ENCODE measurements at regions not wholly inside any gene's neighbourhood (a gene's known extent, or its start where the extent isn't known, plus 50 kb on each side); places are given as distances from the start of the nearest gene placed in this dataset.

DNA sequence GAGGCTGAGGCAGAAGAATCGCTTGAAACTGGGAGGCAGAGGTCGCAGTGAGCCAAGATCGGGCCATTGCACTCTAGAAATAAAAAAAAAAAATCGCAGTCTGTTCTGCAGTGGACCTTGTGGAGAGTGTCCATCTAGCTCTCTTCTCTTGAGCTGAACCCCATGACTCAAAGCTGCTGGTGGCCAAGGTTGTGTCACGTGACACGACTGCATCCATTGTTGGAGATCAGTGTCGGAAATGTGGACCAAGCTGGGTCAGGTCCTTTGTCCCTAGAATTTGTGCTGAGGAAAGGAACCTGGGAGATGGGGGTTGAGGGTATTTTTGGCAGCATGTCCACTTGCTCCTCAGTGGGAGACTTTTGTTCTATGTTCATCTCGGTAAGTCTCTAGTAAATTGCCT is 564.8 kb upstream of the CDH4 start:
- Histone ChIP-seq H3K27me3 (ENCODE audit: control insufficient read depth, insufficient read depth, low read length) (no peaks in the 10 kb centered on the region), H3K4me3 (ENCODE audit: low read depth, low read length) (no peak overlapping the region), H3K36me3 (ENCODE audit: control insufficient read depth, insufficient read depth, low read length) (no peaks in the 10 kb centered on the region)
- DNase-seq (ENCODE audit: low read depth): no peak
- CTCF ChIA-PET: no interaction called here
- POLR2A ChIA-PET: no interaction called here
- TF ChIP-seq CTCF (IDR thresholded peaks at IDR 0.05; ENCODE audit: insufficient read depth, low read depth, low read length): no peak

DNA sequence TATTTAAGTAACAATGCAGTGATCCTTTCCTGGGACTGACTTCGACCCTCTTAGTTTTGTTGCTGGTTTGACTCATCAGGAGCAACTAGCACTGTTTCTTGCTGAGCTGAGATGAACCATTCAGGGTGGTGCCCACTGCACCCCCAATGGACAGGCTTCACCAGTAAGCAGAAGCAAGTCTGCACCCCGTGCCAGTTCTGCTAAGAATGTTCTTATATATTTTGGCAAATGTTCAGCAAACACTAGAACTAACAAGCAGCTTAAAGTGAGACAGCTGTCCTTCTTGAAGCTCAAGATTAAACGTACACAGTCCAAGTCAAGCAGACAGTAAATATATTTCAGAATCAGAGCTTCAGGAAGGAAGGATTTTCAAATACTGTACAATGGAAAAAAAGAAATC is 561.3 kb upstream of the CDH4 start:
- Histone ChIP-seq H3K4me3 (ENCODE audit: low read depth, low read length) (no peak overlapping the region), H3K36me3 (ENCODE audit: control insufficient read depth, insufficient read depth, low read length) (no peaks in the 10 kb centered on the region), H3K27me3 (ENCODE audit: control insufficient read depth, insufficient read depth, low read length) (no peaks in the 10 kb centered on the region)
- DNase-seq (ENCODE audit: low read depth): no peak
- ChIA-PET POLR2A (no interaction called here), CTCF (no interaction called here)
- no peak for TF ChIP-seq CTCF (IDR thresholded peaks at IDR 0.05; ENCODE audit: insufficient read depth, low read depth, low read length)

GRCh38 chr20:60691966-60692615 is 560.0 kb upstream of the CDH4 start:
- DNase-seq (ENCODE audit: low read depth): no peak
- no peaks in the 10 kb centered on the region for H3K36me3 ChIP-seq (ENCODE audit: control insufficient read depth, insufficient read depth, low read length)
- no peak overlapping the region for H3K4me3 ChIP-seq (ENCODE audit: low read depth, low read length)
- no peak for TF ChIP-seq CTCF (IDR thresholded peaks at IDR 0.05; ENCODE audit: insufficient read depth, low read depth, low read length)
- no peaks in the 10 kb centered on the region for H3K27me3 ChIP-seq (ENCODE audit: control insufficient read depth, insufficient read depth, low read length)
- ChIA-PET POLR2A (no interaction called here), CTCF (no interaction called here)

GRCh38 chr20:60693496-60694133 is 558.4 kb upstream of the CDH4 start:
- no peak for TF ChIP-seq CTCF (IDR thresholded peaks at IDR 0.05; ENCODE audit: insufficient read depth, low read depth, low read length)
- CTCF ChIA-PET: no interaction called here
- H3K4me3 ChIP-seq (ENCODE audit: low read depth, low read length): no peak overlapping the region
- H3K36me3 ChIP-seq (ENCODE audit: control insufficient read depth, insufficient read depth, low read length): no peaks in the 10 kb centered on the region
- no peaks in the 10 kb centered on the region for H3K27me3 ChIP-seq (ENCODE audit: control insufficient read depth, insufficient read depth, low read length)
- POLR2A ChIA-PET: no interaction called here
- DNase-seq (ENCODE audit: low read depth): no peak

DNA sequence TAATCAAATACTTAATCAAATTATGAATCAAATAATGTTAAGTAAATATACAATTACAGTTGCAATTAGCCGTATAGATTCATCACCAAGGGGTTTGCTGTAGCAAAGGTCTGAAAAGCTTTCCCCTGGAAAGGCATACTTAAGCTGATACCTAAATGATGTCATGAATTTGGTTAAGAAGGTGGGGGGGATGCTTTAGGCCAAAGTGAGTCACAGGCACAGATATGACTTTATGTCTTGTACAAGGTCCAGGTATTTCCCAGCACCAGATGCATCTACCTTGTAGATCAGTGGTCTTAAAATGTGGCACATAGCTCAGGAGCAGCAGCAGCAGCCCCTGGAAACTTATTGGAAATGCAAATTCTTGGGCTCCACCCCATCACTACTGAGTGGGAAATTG is 557.3 kb upstream of the CDH4 start:
- POLR2A ChIA-PET: no interaction called here
- no peak for TF ChIP-seq CTCF (IDR thresholded peaks at IDR 0.05; ENCODE audit: insufficient read depth, low read depth, low read length)
- DNase-seq (ENCODE audit: low read depth): no peak
- CTCF ChIA-PET: no interaction called here
- H3K27me3 ChIP-seq (ENCODE audit: control insufficient read depth, insufficient read depth, low read length): no peaks in the 10 kb centered on the region
- H3K36me3 ChIP-seq (ENCODE audit: control insufficient read depth, insufficient read depth, low read length): no peaks in the 10 kb centered on the region
- H3K4me3 ChIP-seq (ENCODE audit: low read depth, low read length): no peak overlapping the region
